ENCODE measurements at regions not wholly inside any gene's neighbourhood (a gene's known extent, or its start where the extent isn't known, plus 50 kb on each side); places are given as distances from the start of the nearest gene placed in this dataset.

DNA sequence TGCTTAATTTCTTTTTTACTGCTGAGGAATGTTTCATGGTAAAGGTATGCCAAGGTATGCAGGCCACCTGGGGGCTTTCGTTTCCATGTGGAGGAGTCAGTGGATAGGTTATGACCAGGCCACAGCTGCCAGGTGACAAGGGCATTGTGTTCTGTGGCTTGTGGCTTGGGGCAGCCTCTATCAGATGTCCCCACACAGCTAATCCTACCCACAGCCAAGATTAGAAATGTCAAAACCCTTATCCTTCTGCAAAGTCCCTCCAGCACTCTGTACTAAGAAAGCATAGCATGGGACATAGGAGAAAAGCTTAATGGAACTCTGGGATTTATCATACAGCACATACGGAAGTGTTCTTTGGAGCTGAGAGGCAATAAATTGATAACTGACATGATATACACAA is 171.2 kb upstream of the S1PR3 start (continued):
- TF ChIP-seq FOSL1 (IDR thresholded peaks at IDR 0.05; ENCODE audit: insufficient read depth, low read depth, low read length): no peak

Data from H1 (cell line).